HEK293T (cell line): ENCODE measurements at regions not wholly inside any gene's neighbourhood (a gene's known extent, or its start where the extent isn't known, plus 50 kb on each side); places are given as distances from the start of the nearest gene placed in this dataset.

ENCODE experiments used
- CTCF ChIA-PET: fragments of 350-600 bp; formaldehyde crosslinking; extraction: SDS; loops from one replicate; lab custom pipeline; 2021; ENCODE audit warnings: antibody characterized with exemption, inconsistent platforms; lab: Yijun Ruan, JAX
- POLR2A ChIA-PET: fragments of 350-600 bp; formaldehyde crosslinking; extraction: SDS; loops from one replicate; lab custom pipeline; 2020; ENCODE audit warnings: antibody characterized with exemption, inconsistent platforms; lab: Yijun Ruan, JAX
- DNase-seq: peaks from one replicate; pipeline ENCODE4 v3.0.0; 2012; ENCODE audit warnings: mixed read lengths; ENCODE audit errors: extremely low spot score
- ARNT ChIP-seq: fragments of 450-650 bp; IDR thresholded peaks from 2 replicates; pipeline ENCODE4 v1.6.1; 2017; ENCODE audit warnings: mild to moderate bottlenecking
- BHLHE40 ChIP-seq: fragments of 450-650 bp; IDR thresholded peaks from 2 replicates; pipeline ENCODE4 v1.6.1; 2016; ENCODE audit warnings: mild to moderate bottlenecking, moderate library complexity, borderline replicate concordance
- CTBP1 ChIP-seq: fragments of 450-650 bp; IDR thresholded peaks from 2 replicates; pipeline ENCODE4 v1.6.1; 2016; ENCODE audit warnings: borderline replicate concordance
- ELF4 ChIP-seq: fragments of 450-650 bp; IDR thresholded peaks from 2 replicates; pipeline ENCODE4 v1.6.1; 2017; ENCODE audit warnings: antibody characterized with exemption
- FOXA1 ChIP-seq: fragments of 450-650 bp; IDR thresholded peaks from 2 replicates; pipeline ENCODE4 v1.6.1; 2016; ENCODE audit warnings: mild to moderate bottlenecking
- FOXK2 ChIP-seq: fragments of 450-650 bp; IDR thresholded peaks from 2 replicates; pipeline ENCODE4 v1.6.1; 2016; ENCODE audit warnings: mild to moderate bottlenecking
- FOXM1 ChIP-seq: fragments of 450-650 bp; IDR thresholded peaks from 2 replicates; pipeline ENCODE4 v1.6.1; 2017; ENCODE audit warnings: mild to moderate bottlenecking, borderline replicate concordance
- HDGF ChIP-seq: fragments of 450-650 bp; IDR thresholded peaks from 2 replicates; pipeline ENCODE4 v1.6.1; 2017; ENCODE audit warnings: antibody characterized with exemption, borderline replicate concordance
- L3MBTL2 ChIP-seq: fragments of 450-650 bp; conservative IDR thresholded peaks from 2 replicates; pipeline ENCODE4 v1.6.1; 2016; ENCODE audit warnings: mild to moderate bottlenecking
- LEF1 ChIP-seq: fragments of 450-650 bp; IDR thresholded peaks from 2 replicates; pipeline ENCODE4 v1.6.1; 2017; ENCODE audit warnings: mild to moderate bottlenecking, borderline replicate concordance
- NFRKB ChIP-seq: fragments of 450-650 bp; IDR thresholded peaks from 2 replicates; pipeline ENCODE4 v1.6.1; 2016; ENCODE audit warnings: mild to moderate bottlenecking, moderate library complexity
- SP1 ChIP-seq: fragments of 450-650 bp; IDR thresholded peaks from 2 replicates; pipeline ENCODE4 v1.6.1; 2017
- SUZ12 ChIP-seq: fragments of 450-650 bp; IDR thresholded peaks from 2 replicates; pipeline ENCODE4 v1.6.1; 2016; ENCODE audit warnings: mild to moderate bottlenecking
- TARDBP ChIP-seq: fragments of 450-650 bp; IDR thresholded peaks from 2 replicates; pipeline ENCODE4 v1.6.1; 2016
- ZNF384 ChIP-seq: fragments of 450-650 bp; IDR thresholded peaks from 2 replicates; pipeline ENCODE4 v1.6.1; 2016
- TF ChIP-seq, protein P1 (sequence below): fragments of 450-650 bp; IDR thresholded peaks from 2 replicates; pipeline ENCODE4 v1.6.1; 2016

DNA sequence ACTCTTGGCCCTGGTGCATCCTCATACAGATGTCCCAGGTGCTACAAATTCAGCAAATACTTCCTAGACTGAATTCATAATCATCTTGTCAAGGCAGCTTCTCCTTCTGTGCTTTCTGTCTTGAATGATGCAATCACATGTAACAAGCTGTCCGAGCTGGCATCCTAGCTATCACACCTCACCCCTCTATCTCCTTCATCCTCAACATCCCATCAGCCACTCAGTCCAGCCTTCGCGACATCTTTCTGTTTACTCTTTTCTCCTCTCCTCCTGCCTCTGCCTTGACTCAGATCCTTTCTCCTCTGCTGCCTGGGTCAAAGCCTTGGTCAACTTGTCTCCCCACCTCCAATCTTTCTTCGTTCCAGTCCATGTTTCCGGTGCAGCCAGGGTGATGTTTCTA, 240.4 kb upstream of the CELF2 start:
- CTCF ChIA-PET = no interaction called here
- DNase-seq = no peak
- TF ChIP-seq SP1 (no peak), FOXA1 (no peak), ZNF384 (no peak), L3MBTL2 (no peak), FOXK2 (no peak)
- POLR2A ChIA-PET = no interaction called here

DNA sequence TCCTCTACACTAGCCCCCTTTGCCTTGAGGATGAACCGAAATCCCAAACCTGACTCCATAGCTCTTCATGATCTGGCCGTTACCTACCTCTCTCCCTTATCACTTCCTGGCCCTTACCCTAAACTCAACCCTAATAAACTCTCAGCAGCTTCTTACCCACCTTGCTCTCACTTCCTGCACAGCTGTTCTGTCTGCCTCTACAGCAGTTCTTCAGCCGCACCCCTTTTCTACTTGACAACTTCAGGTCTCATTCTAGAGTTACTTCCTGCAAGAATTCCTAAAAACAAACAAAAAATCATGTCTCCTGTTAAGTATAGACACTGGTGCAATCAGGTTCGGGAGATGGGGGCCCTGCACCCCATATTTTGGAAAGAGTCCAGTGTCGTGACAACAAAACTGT, 239.9 kb upstream of the CELF2 start:
- ChIA-PET CTCF (no interaction called here), POLR2A (no interaction called here)
- no peak for TF ChIP-seq L3MBTL2
- no peak for TF ChIP-seq HDGF
- TF ChIP-seq BHLHE40 = no peak
- TF ChIP-seq TARDBP = no peak
- no peak for TF ChIP-seq FOXK2
- no peak for TF ChIP-seq SUZ12
- no peak for TF ChIP-seq ELF4
- TF ChIP-seq FOXA1 = no peak
- no peak for TF ChIP-seq SP1
- no peak for TF ChIP-seq ARNT
- TF ChIP-seq LEF1 = no peak
- TF ChIP-seq CTBP1 = no peak
- TF ChIP-seq, protein P1, sequence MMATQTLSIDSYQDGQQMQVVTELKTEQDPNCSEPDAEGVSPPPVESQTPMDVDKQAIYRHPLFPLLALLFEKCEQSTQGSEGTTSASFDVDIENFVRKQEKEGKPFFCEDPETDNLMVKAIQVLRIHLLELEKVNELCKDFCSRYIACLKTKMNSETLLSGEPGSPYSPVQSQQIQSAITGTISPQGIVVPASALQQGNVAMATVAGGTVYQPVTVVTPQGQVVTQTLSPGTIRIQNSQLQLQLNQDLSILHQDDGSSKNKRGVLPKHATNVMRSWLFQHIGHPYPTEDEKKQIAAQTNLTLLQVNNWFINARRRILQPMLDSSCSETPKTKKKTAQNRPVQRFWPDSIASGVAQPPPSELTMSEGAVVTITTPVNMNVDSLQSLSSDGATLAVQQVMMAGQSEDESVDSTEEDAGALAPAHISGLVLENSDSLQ = no peak
- TF ChIP-seq ZNF384 = no peak
- TF ChIP-seq FOXM1 = no peak
- TF ChIP-seq NFRKB = no peak
- no peak for DNase-seq

DNA sequence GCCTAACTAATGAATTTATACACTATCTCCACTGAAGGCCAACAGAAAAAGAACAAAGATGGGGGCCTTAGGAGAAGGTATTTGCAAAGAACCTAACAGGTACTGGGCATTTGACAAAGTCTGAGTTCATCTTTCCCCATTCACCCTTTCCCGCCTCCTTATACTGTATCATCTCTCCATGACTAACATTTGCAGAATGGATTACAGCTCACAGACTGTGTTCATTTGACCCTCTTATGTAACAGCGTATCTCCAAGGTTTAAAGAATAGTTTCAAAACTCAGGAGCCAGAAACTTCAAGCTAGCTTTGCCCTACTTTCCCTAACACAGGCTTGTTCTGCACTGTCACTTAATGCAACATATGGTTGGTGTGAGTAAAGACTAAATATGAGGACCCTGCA, 238.7 kb upstream of the CELF2 start:
- ChIA-PET CTCF (no interaction called here), POLR2A (interaction anchor here (0.6 kb wide), 1 partner anchor 14 kb away, joined by 3 read pairs; no protein-coding TSS in a partner anchor)
- DNase-seq = no peak
- no peak for TF ChIP-seq TARDBP
- TF ChIP-seq, protein P1 = no peak

DNA sequence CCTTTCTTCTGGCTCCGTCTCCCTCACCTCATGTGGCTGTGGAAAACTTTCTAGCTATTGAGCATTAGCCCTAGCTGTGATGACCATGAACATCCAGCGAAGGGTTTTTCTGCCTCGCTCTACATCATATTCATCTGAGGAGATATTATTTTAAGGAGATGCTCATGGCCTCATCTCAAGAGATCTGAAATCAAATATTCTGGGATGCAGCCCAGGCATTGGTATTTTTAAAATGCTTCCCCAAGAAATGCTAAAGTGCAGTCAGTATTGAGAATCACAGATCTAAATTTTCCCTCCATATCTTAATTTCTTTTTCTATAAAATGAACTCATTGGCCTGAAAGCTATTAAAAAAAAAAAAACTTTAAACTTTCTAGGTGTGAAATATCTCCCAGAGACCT, 238.2 kb upstream of the CELF2 start:
- POLR2A ChIA-PET = interaction anchor here (0.6 kb wide), 1 partner anchor 13 kb away, joined by 3 read pairs; no protein-coding TSS in a partner anchor
- no peak for TF ChIP-seq ELF4
- no peak for TF ChIP-seq HDGF
- TF ChIP-seq FOXM1 = no peak
- no peak for TF ChIP-seq BHLHE40
- TF ChIP-seq LEF1 = no peak
- no peak for TF ChIP-seq SP1
- TF ChIP-seq TARDBP = no peak
- no peak for TF ChIP-seq ARNT
- no peak for TF ChIP-seq FOXK2
- TF ChIP-seq ZNF384 = no peak
- TF ChIP-seq L3MBTL2 = no peak
- no peak for TF ChIP-seq FOXA1
- TF ChIP-seq SUZ12 = no peak
- no peak for TF ChIP-seq NFRKB
- TF ChIP-seq CTBP1 = no peak
- TF ChIP-seq, protein P1 = no peak
- CTCF ChIA-PET = no interaction called here
- no peak for DNase-seq

DNA sequence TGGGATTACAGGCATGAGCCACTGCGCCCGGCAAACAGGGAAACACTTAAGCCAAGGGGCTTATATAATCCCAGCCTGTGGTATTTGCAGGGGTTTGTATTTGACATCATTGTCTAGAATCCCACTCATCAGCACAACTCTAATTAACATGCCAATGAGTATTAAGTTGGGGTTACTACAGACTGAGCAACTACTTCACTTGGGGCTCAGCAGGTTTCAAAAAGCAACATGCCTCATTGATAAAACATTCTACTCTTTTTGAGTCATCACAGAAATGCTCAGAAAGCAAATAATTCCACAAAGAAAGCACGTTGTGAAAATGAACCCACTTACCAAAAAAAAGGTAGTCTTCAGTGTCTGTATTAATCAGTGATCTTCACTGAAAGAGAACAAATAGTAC, 236.9 kb upstream of the CELF2 start:
- no peak for DNase-seq
- ChIA-PET POLR2A (no interaction called here), CTCF (no interaction called here)
- TF ChIP-seq ELF4 = no peak

DNA sequence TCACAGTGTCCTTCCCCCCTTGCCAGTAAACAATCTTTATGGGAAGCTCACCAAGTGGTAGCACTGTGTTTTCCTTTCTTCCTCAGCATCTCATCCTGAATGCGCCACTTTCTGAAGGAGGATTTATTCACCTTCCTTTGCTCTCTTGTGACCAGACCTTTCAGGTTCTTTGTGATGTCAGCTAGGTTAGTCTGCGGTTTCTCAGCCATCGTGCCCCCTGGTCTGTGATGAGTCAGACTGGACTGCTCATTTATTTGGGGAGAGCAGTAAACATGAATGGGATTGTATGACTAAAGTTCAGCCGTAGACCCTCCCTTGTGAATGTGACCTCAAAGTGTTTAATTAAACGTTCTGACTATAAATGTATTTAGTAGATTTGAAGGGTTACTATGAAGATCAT, 235.1 kb upstream of the CELF2 start:
- POLR2A ChIA-PET = no interaction called here

More for the DNA sequence above, 235.1 kb upstream of the CELF2 start:
- TF ChIP-seq LEF1 = no peak
- TF ChIP-seq SP1 = no peak
- no peak for TF ChIP-seq FOXA1
- TF ChIP-seq, protein P1 = no peak
- no peak for TF ChIP-seq CTBP1
- CTCF ChIA-PET = interaction anchor here (0.6 kb wide), 1 partner anchor 133 kb away, joined by 4 read pairs; no protein-coding TSS in a partner anchor
- no peak for DNase-seq
